GM12873 (cell line): ENCODE measurements at regions not wholly inside any gene's neighbourhood (a gene's known extent, or its start where the extent isn't known, plus 50 kb on each side); places are given as distances from the start of the nearest gene placed in this dataset.

ENCODE experiments used
- CTCF ChIP-seq: IDR thresholded peaks from 2 replicates; pipeline ENCODE4 v1.5.1; 2012; ENCODE audit warnings: low read depth, mild to moderate bottlenecking, moderate library complexity, low read length, control low read depth; ENCODE audit not compliant: insufficient read depth; ENCODE audit errors: missing control alignments

GRCh38 chr18:60266558-60266957, 106.0 kb downstream of the MC4R start:
- TF ChIP-seq CTCF: no peak

GRCh38 chr18:60259052-60259681, 113.4 kb downstream of the MC4R start:
- TF ChIP-seq CTCF: no peak

GRCh38 chr18:60249388-60249787, 123.2 kb downstream of the MC4R start:
- no peak for TF ChIP-seq CTCF

GRCh38 chr18:60248336-60249330, 123.9 kb downstream of the MC4R start:
- no peak for TF ChIP-seq CTCF

GRCh38 chr18:60247103-60247502, 125.5 kb downstream of the MC4R start:
- TF ChIP-seq CTCF: no peak

GRCh38 chr18:60246606-60247005, 126.0 kb downstream of the MC4R start:
- TF ChIP-seq CTCF: no peak

GRCh38 chr18:60245096-60245495, 127.5 kb downstream of the MC4R start:
- no peak for TF ChIP-seq CTCF
